ENCODE measurements at regions not wholly inside any gene's neighbourhood (a gene's known extent, or its start where the extent isn't known, plus 50 kb on each side); places are given as distances from the start of the nearest gene placed in this dataset.

- Histone ChIP-seq H2AFZ (replicated peaks) (no peak overlapping the region), H3K79me2 (ENCODE audit: low read depth) (no peaks in the 10 kb centered on the region), H3K4me3 (no peak overlapping the region), H3K27ac (no peak overlapping the region), H3K27me3 (no peaks in the 10 kb centered on the region), H3K9me3 (ENCODE audit: low read depth) (peaks cover 3% of the 10 kb centered on the region), H4K20me1 (ENCODE audit: low read depth) (no peaks in the 10 kb centered on the region), H3K9ac (no peak overlapping the region), H3K4me1 (no peaks in the 10 kb centered on the region), H3F3A (ENCODE audit: low read depth) (no peaks in the 10 kb centered on the region), H3K4me2 (no peak overlapping the region), H3K36me3 (no peaks in the 10 kb centered on the region)
- H3K27ac Mint-ChIP-seq: no peak overlapping the region
- TF ChIP-seq CTCF (IDR thresholded peaks at IDR 0.05) (no peak), EZH2phosphoT487 (IDR thresholded peaks at IDR 0.05) (no peak), EZH2 (IDR thresholded peaks at IDR 0.05) (no peak)
- no peaks in the 10 kb centered on the region for H3K4me1 Mint-ChIP-seq
- no peak overlapping the region for H3K4me3 Mint-ChIP-seq
- H3K27me3 Mint-ChIP-seq (ENCODE audit: insufficient read depth, low read depth): no peaks in the 10 kb centered on the region
- H3K36me3 Mint-ChIP-seq: no peaks in the 10 kb centered on the region
- no peaks in the 10 kb centered on the region for H3K9me3 Mint-ChIP-seq
- DNase-seq (ENCODE audit: low spot score): no peak
Measured at GRCh38 chr3:96012939-96013338, 801.5 kb upstream of the EPHA6 start.

GRCh38 chr3:96017556-96017955, 796.8 kb upstream of the EPHA6 start:
- Histone ChIP-seq H2AFZ (replicated peaks) (no peak overlapping the region), H3F3A (ENCODE audit: low read depth) (no peaks in the 10 kb centered on the region), H3K4me1 (no peaks in the 10 kb centered on the region), H3K27me3 (no peaks in the 10 kb centered on the region), H3K36me3 (no peaks in the 10 kb centered on the region), H3K27ac (no peak overlapping the region), H3K9ac (no peak overlapping the region), H4K20me1 (ENCODE audit: low read depth) (no peaks in the 10 kb centered on the region), H3K4me3 (no peak overlapping the region), H3K79me2 (ENCODE audit: low read depth) (no peaks in the 10 kb centered on the region), H3K4me2 (no peak overlapping the region), H3K9me3 (ENCODE audit: low read depth) (no peaks in the 10 kb centered on the region)
- Mint-ChIP-seq H3K9me3 (no peaks in the 10 kb centered on the region), H3K27ac (no peak overlapping the region), H3K4me3 (no peak overlapping the region), H3K27me3 (ENCODE audit: insufficient read depth, low read depth) (no peaks in the 10 kb centered on the region), H3K4me1 (no peaks in the 10 kb centered on the region), H3K36me3 (no peaks in the 10 kb centered on the region)
- TF ChIP-seq EZH2 (IDR thresholded peaks at IDR 0.05) (no peak), EZH2phosphoT487 (IDR thresholded peaks at IDR 0.05) (no peak), CTCF (IDR thresholded peaks at IDR 0.05) (no peak)
- no peak for DNase-seq (ENCODE audit: low spot score)

- H3K9me3 ChIP-seq (ENCODE audit: low read depth): no peaks in the 10 kb centered on the region
- no peak overlapping the region for H3K9ac ChIP-seq
- H3K27me3 ChIP-seq: no peaks in the 10 kb centered on the region
- no peak overlapping the region for H3K27ac ChIP-seq
- Mint-ChIP-seq H3K4me1 (no peaks in the 10 kb centered on the region), H3K4me3 (no peak overlapping the region), H3K9me3 (no peaks in the 10 kb centered on the region), H3K27ac (no peak overlapping the region), H3K36me3 (no peaks in the 10 kb centered on the region), H3K27me3 (ENCODE audit: insufficient read depth, low read depth) (no peaks in the 10 kb centered on the region)
- H3K4me2 ChIP-seq: no peak overlapping the region
- no peak for DNase-seq (ENCODE audit: low spot score)
- H3K79me2 ChIP-seq (ENCODE audit: low read depth): no peaks in the 10 kb centered on the region
- H4K20me1 ChIP-seq (ENCODE audit: low read depth): no peaks in the 10 kb centered on the region
- H3K4me1 ChIP-seq: no peaks in the 10 kb centered on the region
- no peak overlapping the region for H3K4me3 ChIP-seq
- H3F3A ChIP-seq (ENCODE audit: low read depth): no peaks in the 10 kb centered on the region
- no peak overlapping the region for H2AFZ ChIP-seq (replicated peaks)
- TF ChIP-seq EZH2 (IDR thresholded peaks at IDR 0.05): no peak
- TF ChIP-seq CTCF (IDR thresholded peaks at IDR 0.05): peak; percentile 12
- H3K36me3 ChIP-seq: no peaks in the 10 kb centered on the region
Measured at GRCh38 chr3:96022676-96023075, 791.7 kb upstream of the EPHA6 start.

GRCh38 chr3:96027718-96028117, 786.7 kb upstream of the EPHA6 start:
- Mint-ChIP-seq H3K9me3 (no peaks in the 10 kb centered on the region), H3K36me3 (no peaks in the 10 kb centered on the region), H3K4me1 (no peaks in the 10 kb centered on the region), H3K4me3 (no peak overlapping the region), H3K27me3 (ENCODE audit: insufficient read depth, low read depth) (no peaks in the 10 kb centered on the region), H3K27ac (no peak overlapping the region)
- DNase-seq (ENCODE audit: low spot score): no peak
- no peaks in the 10 kb centered on the region for H3K36me3 ChIP-seq
- H3K4me1 ChIP-seq: no peaks in the 10 kb centered on the region
- H3F3A ChIP-seq (ENCODE audit: low read depth): no peaks in the 10 kb centered on the region
- no peak overlapping the region for H3K4me2 ChIP-seq
- no peaks in the 10 kb centered on the region for H3K79me2 ChIP-seq (ENCODE audit: low read depth)
- H3K4me3 ChIP-seq: no peak overlapping the region
- H3K9me3 ChIP-seq (ENCODE audit: low read depth): no peaks in the 10 kb centered on the region
- no peak overlapping the region for H3K27ac ChIP-seq
- no peak for TF ChIP-seq EZH2phosphoT487 (IDR thresholded peaks at IDR 0.05)
- TF ChIP-seq EZH2 (IDR thresholded peaks at IDR 0.05): no peak
- H3K27me3 ChIP-seq: no peaks in the 10 kb centered on the region
- no peak overlapping the region for H3K9ac ChIP-seq
- H2AFZ ChIP-seq (replicated peaks): no peak overlapping the region
- H4K20me1 ChIP-seq (ENCODE audit: low read depth): no peaks in the 10 kb centered on the region

Data from neural progenitor cell (in vitro differentiated cells).